Muscle of arm (tissue), 1 donor: ENCODE measurements at regions not wholly inside any gene's neighbourhood (a gene's known extent, or its start where the extent isn't known, plus 50 kb on each side); places are given as distances from the start of the nearest gene placed in this dataset.
"Not testable (repeated sequence)": the region's sequence is repeated elsewhere in the genome, so short reads cannot be mapped to it uniquely, and the experiment has no call there.

Experiments
- DNase-seq: peaks from one replicate; pipeline ENCODE4 v3.0.0-alpha.2; 2013

DNA sequence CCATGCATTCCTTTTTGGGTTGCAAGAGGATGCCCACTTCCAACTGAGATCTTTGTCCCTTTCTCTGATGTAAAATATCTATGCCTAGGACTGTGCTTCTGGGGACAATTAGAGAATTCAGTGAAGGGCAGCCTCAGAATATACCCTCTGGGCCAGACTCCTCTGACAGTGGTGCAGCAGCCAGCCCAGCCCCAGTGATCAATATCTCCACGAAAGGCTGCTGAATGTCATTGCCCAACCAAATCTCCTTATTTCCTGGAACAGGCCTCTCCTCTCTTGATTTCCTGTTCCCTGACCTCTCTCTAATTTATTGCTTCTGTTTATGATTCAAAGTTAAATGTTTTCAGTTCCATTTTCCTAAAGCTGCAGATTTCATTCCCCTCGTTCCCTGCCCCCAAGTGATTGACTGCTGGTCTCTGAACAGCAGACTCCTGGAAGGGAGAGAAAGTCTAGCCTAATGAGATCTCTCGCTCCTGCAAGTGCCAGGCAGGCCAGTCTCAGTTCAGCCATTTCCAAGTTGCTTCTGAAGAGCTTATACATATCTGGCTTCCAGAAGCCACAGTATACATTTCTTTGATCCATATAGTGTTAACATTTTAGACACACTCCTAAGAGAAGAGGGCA lies 104.4 kb upstream of the SALL1 start:
- DNase-seq = no peak

- DNase-seq = not testable (repeated sequence)
These were observed 103.3 kb upstream of the SALL1 start for GRCh38 chr16:51254390-51254789.

GRCh38 chr16:51248217-51248616 lies 97.1 kb upstream of the SALL1 start:
- no peak for DNase-seq

GRCh38 chr16:51245658-51245995 lies 94.6 kb upstream of the SALL1 start:
- no peak for DNase-seq

DNA sequence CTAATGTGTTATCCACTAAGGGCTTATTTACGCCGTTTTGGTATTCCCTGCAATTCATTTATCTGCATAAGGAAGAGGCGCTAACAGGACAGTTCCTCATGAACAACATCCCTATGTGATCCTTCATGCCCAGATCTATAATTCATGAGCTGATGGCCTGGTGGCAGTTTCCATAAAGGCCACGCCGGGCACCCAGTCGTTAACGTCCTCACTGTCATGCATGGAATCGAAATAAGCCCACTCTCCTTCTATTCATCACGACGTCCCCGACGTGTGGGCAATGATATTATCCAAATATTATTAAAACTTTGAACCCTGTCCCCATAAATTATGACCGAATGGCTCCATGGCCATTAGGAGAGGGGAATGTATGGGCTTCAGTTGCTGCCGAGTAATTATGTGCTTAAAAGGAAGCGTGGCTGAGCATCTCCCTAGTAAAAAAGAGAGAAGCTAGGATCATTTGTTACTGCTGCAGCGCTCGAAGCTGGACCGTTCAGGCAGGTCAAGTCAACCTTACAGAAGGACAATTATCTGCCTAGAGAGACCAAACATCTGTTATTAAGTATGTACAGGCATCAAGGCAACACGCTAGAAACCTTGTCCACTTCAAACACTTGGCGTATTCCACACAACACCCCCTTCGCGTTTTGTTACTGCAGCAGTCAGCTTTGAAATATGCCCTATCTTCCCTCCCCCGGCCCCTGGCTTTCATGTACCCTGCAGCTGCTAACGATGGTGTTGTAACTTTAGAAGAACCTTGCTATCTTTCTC lies 94.0 kb upstream of the SALL1 start:
- no peak for DNase-seq

GRCh38 chr16:51243936-51244436 lies 92.9 kb upstream of the SALL1 start:
- DNase-seq = no peak

DNA sequence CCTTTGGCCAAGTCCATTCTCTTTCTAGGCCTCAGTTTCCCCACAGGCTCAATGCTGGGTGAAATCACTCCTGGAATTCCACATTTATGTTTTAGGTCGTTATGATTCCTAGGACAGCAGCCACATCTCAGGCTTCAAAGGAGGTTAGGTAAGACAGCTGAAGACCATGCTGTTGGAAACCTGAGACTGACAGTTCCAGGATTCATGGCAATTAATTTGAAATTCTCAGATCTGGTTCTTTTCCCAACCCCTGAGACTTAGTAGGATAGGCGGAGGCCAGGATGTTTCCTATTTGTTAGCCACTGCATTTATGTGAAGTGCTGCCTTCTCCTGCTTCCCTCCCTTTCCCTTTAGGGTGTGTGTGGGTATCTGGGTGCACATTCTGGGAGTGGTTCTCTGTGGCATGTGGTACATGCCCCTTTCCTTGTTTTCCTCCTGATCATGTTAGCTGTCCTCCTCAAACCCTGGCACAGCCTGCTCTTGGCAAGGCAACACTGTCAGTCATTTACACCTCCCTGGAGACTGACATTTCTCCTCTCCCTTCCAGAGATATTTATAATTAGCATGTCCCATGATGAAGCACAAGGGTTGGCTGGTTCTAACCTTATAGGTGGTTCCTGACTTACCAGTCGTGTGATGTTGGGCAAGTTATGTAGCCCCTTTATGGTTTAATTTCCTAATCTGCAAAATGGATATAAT lies 91.4 kb upstream of the SALL1 start:
- DNase-seq = no peak

DNA sequence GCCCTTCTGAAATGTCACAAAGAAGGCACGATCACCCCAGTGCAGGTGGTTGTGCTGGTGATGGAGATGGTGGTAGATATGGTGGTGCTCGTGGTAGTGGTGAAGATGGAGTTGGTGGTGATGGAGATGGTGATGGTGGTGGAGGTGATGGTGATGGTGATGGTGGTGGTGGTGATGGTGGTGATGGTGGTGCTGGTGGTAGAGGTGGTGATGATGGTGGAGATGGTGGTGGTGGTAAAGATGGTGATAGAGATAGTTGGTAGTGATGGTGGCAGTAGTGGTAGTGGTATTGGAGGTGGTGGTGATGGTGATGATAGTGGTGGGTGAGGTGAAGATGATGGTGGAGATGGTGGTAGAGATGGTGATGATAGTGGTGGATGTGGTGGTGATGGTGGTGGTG lies 88.1 kb upstream of the SALL1 start:
- DNase-seq = no peak

DNA sequence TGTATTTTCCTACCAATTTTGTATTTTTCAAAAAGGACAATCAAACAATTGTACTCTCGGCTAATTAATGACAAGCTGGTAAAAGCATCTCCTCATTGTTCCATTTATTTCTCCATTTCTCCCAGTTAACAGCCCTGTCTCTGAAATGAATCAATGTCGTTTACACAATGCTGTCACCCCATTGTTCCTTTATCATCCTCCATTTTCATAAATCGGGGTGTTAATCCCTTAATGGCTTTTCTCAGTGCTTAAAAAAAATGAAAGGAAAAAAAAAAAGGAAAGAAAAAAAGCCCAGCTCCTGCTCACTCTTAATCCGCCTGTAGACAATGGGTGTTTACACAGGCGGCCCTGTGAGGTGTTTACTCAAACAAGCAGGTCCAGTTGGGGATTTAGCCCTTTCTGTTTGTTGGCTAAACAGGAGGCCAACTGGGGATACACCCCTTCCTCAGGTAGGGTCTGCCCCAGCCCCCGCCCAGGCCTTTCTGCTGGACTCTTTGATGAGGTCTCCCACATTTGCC lies 86.8 kb upstream of the SALL1 start:
- no peak for DNase-seq

- no peak for DNase-seq
These were observed 86.1 kb upstream of the SALL1 start for GRCh38 chr16:51237207-51237606.

- no peak for DNase-seq
These were observed 85.5 kb upstream of the SALL1 start for GRCh38 chr16:51236583-51236982.

DNA sequence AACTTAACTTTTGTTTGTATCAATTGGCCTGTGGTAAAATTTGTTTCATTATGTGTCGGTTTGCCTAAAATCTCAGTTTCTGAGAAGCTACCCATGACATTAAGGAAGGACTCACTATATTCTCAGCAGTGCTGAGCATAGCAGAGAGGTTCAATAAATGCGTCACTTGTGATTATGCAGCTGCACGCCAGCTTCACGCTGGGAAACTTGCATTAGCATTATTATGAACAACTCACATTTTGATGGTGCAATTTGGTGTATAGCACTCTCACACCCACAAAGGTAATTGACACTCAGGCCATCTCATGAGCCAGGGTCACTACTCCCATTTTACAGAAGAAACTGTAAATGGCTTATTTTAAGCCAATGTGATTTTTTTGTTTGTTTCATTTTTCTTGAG lies 80.6 kb upstream of the SALL1 start:
- no peak for DNase-seq

DNA sequence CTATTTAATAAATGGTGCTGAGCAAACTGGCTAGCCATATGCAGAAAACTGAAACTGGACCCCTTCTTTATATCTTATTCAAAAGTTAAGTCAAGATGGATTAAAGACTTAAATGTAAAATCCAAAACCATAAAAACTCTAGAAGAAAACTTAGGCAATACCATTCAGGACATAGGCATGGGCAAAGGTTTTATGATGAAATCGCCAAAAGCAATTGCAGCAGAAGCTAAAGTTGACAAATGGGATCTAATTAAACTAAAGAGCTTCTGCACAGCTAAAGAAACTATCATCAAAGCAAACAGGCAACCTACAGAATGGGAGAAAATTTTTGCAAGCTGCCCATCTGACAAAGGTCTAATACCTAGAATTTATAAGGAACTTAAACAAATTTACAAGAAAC lies 79.0 kb upstream of the SALL1 start:
- not testable (repeated sequence) for DNase-seq

DNA sequence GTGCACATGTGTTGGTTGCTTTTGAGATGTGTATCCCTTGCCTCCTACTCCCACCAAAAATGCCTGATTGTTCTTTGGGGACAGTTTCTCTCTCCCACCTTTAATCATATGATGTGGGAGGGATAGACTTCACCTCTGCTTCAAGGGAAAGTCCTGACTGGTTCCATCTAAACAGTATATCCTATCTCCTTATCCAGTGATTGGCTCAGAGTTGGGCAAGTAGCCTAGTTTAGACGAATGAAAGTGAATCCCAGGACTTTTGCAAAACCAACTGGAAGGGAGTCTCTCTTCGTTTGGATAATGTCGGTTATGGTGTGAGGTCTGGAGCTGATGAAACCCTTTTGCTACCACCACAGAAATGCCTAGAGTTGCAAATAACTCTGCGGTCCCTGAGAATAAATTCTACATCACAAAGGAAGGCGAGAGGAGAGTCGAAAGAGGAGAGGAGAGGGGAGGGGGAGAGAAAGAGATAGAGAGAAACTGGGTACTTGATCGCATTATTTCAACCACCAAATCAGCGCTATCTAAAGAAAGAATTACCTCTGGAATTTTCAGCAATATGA lies 77.1 kb upstream of the SALL1 start:
- no peak for DNase-seq

DNA sequence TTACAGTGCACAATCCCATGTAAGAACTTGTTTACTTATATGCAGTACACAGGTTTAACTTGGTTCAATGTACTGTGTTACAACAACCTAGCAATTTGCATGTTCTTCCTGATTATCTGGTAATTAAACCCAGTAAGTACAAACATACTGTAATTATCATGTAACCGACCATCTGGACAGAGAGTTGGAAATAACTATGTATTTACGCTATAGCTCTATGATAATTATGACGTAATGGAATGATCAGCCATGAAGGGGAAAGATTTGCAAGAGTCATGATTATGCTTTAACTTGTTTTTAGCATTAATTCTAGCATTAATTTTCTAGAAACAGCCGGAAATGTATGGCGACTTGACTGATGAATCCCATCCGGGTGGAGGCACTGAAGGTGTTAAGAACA lies 74.8 kb upstream of the SALL1 start:
- no peak for DNase-seq

GRCh38 chr16:51224317-51224716 lies 73.2 kb upstream of the SALL1 start:
- DNase-seq = no peak

GRCh38 chr16:51222016-51222415 lies 70.9 kb upstream of the SALL1 start:
- DNase-seq = no peak

GRCh38 chr16:51211148-51211547 lies 60.1 kb upstream of the SALL1 start:
- DNase-seq = no peak

DNA sequence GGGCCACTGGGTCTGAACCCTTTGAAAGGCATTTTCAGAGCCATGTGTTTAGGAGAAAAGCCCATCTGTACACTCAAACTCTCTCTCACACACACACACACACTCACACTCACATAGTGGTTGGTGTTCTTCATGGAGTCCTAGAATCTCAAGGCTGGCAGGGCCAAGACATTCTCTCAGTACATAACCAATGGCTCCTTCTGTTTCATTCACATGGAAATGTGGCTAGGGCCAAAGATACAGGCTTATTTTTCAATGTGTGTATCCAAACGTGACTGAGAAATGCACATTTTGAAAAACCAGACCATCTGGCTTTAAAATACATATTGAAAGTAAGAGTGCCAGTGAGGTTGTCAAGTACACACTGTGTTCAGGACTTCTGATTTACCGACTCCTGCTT lies 59.0 kb upstream of the SALL1 start:
- DNase-seq = no peak

DNA sequence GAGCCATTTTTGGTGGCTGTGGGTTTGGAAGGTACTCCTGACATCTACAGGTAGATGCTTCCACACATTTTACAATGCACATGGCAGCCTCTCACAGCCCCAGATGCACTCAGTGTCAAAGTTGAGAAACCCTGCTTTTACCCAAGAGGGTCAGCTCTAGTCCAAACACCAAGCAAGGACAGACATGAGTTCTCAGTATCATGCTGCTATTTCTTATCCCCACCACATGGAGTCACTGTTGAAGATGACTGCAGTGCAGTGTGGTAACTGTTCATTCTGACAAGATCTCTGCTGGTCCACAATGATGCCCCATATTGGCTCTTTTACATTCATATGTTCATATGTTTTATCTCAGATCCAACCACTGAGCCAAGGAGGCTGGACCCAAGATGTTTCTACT lies 50.5 kb upstream of the SALL1 start:
- no peak for DNase-seq
